Keratinocyte (primary cell): ENCODE measurements at regions not wholly inside any gene's neighbourhood (a gene's known extent, or its start where the extent isn't known, plus 50 kb on each side); places are given as distances from the start of the nearest gene placed in this dataset.

Experiments
- DNase-seq: peaks from one replicate; pipeline ENCODE4 v3.0.0-alpha.2; 2011; ENCODE audit warnings: low read depth, missing footprints, low spot score
- FAIRE-seq: peaks from 2 replicates; lab custom pipeline; 2011; peaks lifted over from hg19 to GRCh38; lab: Jason Lieb, UNC
- H2AFZ ChIP-seq: 2 replicates; pipeline ENCODE4 v1.6.0; 2012; ENCODE audit warnings: low read length, control low read depth, inconsistent platforms; ENCODE audit not compliant: control insufficient read depth
- H3K27ac ChIP-seq: 2 replicates; pipeline ENCODE4 v1.5.1; 2011; ENCODE audit warnings: low read length; ENCODE audit not compliant: control insufficient read depth, insufficient read depth
- H3K27me3 ChIP-seq: 3 replicates; pipeline ENCODE4 v1.6.0; 2011; ENCODE audit warnings: low read length; ENCODE audit not compliant: control insufficient read depth, insufficient read depth; ENCODE audit errors: extremely low read depth
- H3K36me3 ChIP-seq, 2 experiments: 2 replicates in 1 of 2; 3 replicates in 1 of 2; pipeline ENCODE4 v1.5.1; 2011; ENCODE audit warnings: low read length in 2 of 2, mild to moderate bottlenecking in 1 of 2; ENCODE audit not compliant: control insufficient read depth in 2 of 2, insufficient read depth in 2 of 2; ENCODE audit errors: extremely low read depth in 1 of 2
- H3K4me1 ChIP-seq: 3 replicates; pipeline ENCODE4 v1.5.1; 2011; ENCODE audit warnings: low read length; ENCODE audit not compliant: control insufficient read depth, insufficient read depth; ENCODE audit errors: extremely low read depth
- H3K4me2 ChIP-seq: 3 replicates; pipeline ENCODE4 v1.6.0; 2011; ENCODE audit warnings: low read depth, low read length; ENCODE audit not compliant: control insufficient read depth, insufficient read depth; ENCODE audit errors: extremely low read depth
- H3K4me3 ChIP-seq, 3 experiments: fragments of 200-600 bp in 1 of 3; sonication (generic) in 1 of 3; 2 replicates in 2 of 3; 3 replicates in 1 of 3; pipeline ENCODE4 v1.5.1; 2011 to 2016; ENCODE audit warnings: low read length in 3 of 3, mild to moderate bottlenecking in 3 of 3, control low read depth in 2 of 3, inconsistent platforms in 1 of 3, low read depth in 1 of 3, mixed read lengths in 1 of 3, mixed run types in 1 of 3, moderate library complexity in 1 of 3; ENCODE audit not compliant: control insufficient read depth in 2 of 3, insufficient read depth in 2 of 3; ENCODE audit errors: extremely low read depth in 1 of 3
- H3K79me2 ChIP-seq: 2 replicates; pipeline ENCODE4 v1.6.0; 2012; ENCODE audit warnings: low read length; ENCODE audit not compliant: control insufficient read depth, insufficient read depth
- H3K9ac ChIP-seq: 3 replicates; pipeline ENCODE4 v1.6.0; 2011; ENCODE audit warnings: low read length; ENCODE audit not compliant: control insufficient read depth, insufficient read depth; ENCODE audit errors: extremely low read depth
- H3K9me1 ChIP-seq: 3 replicates; pipeline ENCODE4 v1.6.0; 2011; ENCODE audit warnings: low read length; ENCODE audit not compliant: control insufficient read depth, insufficient read depth; ENCODE audit errors: extremely low read depth
- H3K9me3 ChIP-seq: 2 replicates; pipeline ENCODE4 v1.5.1; 2012; ENCODE audit warnings: low read depth, low read length; ENCODE audit not compliant: control insufficient read depth
- H4K20me1 ChIP-seq: 3 replicates; pipeline ENCODE4 v1.6.0; 2011; ENCODE audit warnings: low read length; ENCODE audit not compliant: control insufficient read depth, insufficient read depth; ENCODE audit errors: extremely low read depth
- CTCF ChIP-seq, 3 experiments: IDR thresholded peaks in 1 of 3; conservative IDR thresholded peaks in 1 of 3; optimal IDR thresholded peaks in 1 of 3; 2 replicates in 2 of 3; 3 replicates in 1 of 3; pipeline versions ENCODE3 to v1.5.1; 2011; ENCODE audit warnings: low read length in 3 of 3, mild to moderate bottlenecking in 3 of 3, moderate library complexity in 2 of 3, control low read depth in 1 of 3, inconsistent platforms in 1 of 3; ENCODE audit not compliant: insufficient read depth in 2 of 3; ENCODE audit errors: extremely low read depth in 1 of 3
- EZH2 ChIP-seq: IDR thresholded peaks from one replicate; pipeline ENCODE4 v1.6.1; 2012; ENCODE audit warnings: inconsistent platforms, mild to moderate bottlenecking, low read length, moderate library complexity
- dilution Hi-C: fragments of 300-500 bp; cut with MboI; formaldehyde crosslinking; loops from one replicate; pipeline ENCODE4 v1.7.0; 2020; ENCODE audit warnings: low sequenced_read_pairs; ENCODE audit not compliant: extremely low pct_ligation_motif_present

GRCh38 chr5:1668141-1668721 is 131.4 kb downstream of the MRPL36 start:
- Histone ChIP-seq H3K4me3 (no peak overlapping the region), H3K36me3 (no peaks in the 10 kb centered on the region), H3K4me1 (no peaks in the 10 kb centered on the region), H3K79me2 (no peaks in the 10 kb centered on the region), H3K4me2 (no peak overlapping the region), H3K9me3 (no peaks in the 10 kb centered on the region), H3K9ac (no peak overlapping the region), H4K20me1 (no peaks in the 10 kb centered on the region), H2AFZ (no peak overlapping the region), H3K27ac (no peak overlapping the region), H3K9me1 (no peaks in the 10 kb centered on the region), H3K27me3 (peaks cover 52% of the 10 kb centered on the region)
- FAIRE-seq: no peak
- TF ChIP-seq CTCF (optimal IDR thresholded peaks at IDR 0.05 in 1 of 3, IDR thresholded peaks at IDR 0.05 in 1 of 3, conservative IDR thresholded peaks at IDR 0.05 in 1 of 3; ENCODE audit: extremely low read depth in 1 of 3, insufficient read depth in 2 of 3, low read length in 3 of 3) (no peak), EZH2 (peak; percentile 10)
- DNase-seq: no peak
- dilution Hi-C loops: no loop called here

- H3K27ac ChIP-seq: no peak overlapping the region
- no peaks in the 10 kb centered on the region for H3K79me2 ChIP-seq
- no peak overlapping the region for H2AFZ ChIP-seq
- DNase-seq (no peak), FAIRE-seq (no peak)
- no peak overlapping the region for H3K9ac ChIP-seq
- no peaks in the 10 kb centered on the region for H3K9me1 ChIP-seq
- no peak overlapping the region for H3K4me2 ChIP-seq
- no peak overlapping the region for H3K4me3 ChIP-seq
- no peaks in the 10 kb centered on the region for H3K9me3 ChIP-seq
- no peaks in the 10 kb centered on the region for H4K20me1 ChIP-seq
- dilution Hi-C loops: no loop called here
- TF ChIP-seq CTCF (optimal IDR thresholded peaks at IDR 0.05 in 1 of 3, IDR thresholded peaks at IDR 0.05 in 1 of 3, conservative IDR thresholded peaks at IDR 0.05 in 1 of 3; ENCODE audit: extremely low read depth in 1 of 3, insufficient read depth in 2 of 3, low read length in 3 of 3) (no peak), EZH2 (peak; percentile 87)
- H3K4me1 ChIP-seq: no peaks in the 10 kb centered on the region
- no peaks in the 10 kb centered on the region for H3K36me3 ChIP-seq
- peaks cover 46% of the 10 kb centered on the region for H3K27me3 ChIP-seq
These were observed 131.9 kb downstream of the MRPL36 start for GRCh38 chr5:1667648-1668140.
